Stimulated activated CD4-positive, alpha-beta T cell treated with anti-CD3 and anti-CD28 coated beads, Interleukin-2, amount 100 ng/mL, for 24 hours (primary cell): ENCODE measurements at regions not wholly inside any gene's neighbourhood (a gene's known extent, or its start where the extent isn't known, plus 50 kb on each side); places are given as distances from the start of the nearest gene placed in this dataset.
"Not testable (repeated sequence)": the region's sequence is repeated elsewhere in the genome, so short reads cannot be mapped to it uniquely, and the experiment has no call there.

Experiments used
- DNase-seq, 2 donors: peaks; one replicate each; pipeline ENCODE4 v3.0.0-alpha.2; 2020

DNA sequence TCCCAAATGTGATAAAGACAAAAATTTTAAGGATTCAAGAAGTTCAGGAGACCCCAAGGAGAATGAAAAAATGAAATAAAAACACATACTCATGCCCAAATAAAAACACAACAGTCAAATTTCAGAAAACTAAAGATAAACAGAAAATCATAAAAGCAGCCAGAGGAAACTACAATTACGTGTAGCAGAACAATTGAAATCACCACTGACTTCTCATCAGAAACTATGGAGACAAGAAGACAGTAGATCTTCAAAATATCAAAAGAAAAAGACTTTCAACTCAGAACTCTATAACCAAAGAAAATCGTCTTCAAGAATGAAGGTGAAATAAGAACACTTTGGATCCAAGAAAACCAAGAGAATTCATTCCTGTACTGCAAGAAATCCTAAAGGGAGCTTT, 54.9 kb downstream of the DIO3 start:
- DNase-seq, result no peak

DNA sequence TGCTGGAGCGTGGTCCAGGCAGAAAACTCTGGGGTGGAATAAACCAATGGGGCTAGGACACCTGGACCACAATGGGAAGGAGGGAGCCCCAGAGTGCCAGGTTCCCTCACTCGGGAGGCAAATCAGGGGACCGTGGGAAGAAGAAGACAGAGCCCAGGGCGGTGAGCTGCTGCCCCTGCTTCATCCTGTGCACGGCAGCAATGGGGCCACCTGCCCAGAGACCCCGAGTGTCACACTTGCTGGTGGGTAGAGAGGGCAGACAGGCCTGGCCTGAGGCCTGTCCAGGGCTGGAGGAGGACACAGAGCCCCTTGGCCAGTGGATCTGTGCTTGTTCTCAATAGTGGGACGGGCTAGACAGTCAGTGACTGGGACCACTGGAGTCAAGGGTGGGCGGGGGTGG, 58.2 kb downstream of the DIO3 start:
- no peak for DNase-seq

DNA sequence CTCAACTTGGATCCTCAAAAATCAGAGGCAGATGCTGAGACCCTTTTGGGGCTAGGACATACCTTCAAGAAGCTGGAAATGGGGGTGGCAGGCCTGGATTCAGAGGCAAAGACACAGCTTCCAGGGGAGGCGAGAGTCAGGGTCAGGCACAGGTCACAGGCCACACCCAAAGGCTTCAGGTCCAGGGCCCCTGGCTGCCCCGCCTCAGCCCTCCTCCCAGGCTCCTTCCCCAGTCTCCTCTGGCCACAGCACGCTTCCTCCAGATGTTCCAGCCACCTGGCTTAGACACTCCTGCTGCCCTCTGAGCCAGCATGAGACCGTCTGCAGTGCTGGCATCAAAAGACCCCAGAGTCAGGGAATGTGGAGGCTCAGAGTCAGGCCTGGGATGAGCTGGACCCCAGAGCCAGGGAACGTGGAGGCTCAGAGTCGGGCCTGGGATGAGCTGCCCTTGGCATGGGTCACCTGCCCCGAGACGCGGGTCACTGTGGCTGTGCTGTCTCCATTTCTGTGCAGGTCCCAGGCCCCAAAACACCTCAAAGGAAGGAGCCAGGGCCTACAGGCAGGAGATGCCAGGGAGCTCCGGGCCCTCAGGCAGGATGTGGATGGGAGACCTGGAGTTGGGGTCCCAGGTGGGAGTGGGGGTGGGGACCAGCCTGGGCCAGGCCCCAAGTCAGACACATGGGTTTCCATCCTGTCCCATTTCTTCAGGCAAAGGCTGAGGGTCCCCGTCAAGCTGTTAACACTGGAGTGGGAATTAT, 58.9 kb downstream of the DIO3 start:
- no peak for DNase-seq

DNA sequence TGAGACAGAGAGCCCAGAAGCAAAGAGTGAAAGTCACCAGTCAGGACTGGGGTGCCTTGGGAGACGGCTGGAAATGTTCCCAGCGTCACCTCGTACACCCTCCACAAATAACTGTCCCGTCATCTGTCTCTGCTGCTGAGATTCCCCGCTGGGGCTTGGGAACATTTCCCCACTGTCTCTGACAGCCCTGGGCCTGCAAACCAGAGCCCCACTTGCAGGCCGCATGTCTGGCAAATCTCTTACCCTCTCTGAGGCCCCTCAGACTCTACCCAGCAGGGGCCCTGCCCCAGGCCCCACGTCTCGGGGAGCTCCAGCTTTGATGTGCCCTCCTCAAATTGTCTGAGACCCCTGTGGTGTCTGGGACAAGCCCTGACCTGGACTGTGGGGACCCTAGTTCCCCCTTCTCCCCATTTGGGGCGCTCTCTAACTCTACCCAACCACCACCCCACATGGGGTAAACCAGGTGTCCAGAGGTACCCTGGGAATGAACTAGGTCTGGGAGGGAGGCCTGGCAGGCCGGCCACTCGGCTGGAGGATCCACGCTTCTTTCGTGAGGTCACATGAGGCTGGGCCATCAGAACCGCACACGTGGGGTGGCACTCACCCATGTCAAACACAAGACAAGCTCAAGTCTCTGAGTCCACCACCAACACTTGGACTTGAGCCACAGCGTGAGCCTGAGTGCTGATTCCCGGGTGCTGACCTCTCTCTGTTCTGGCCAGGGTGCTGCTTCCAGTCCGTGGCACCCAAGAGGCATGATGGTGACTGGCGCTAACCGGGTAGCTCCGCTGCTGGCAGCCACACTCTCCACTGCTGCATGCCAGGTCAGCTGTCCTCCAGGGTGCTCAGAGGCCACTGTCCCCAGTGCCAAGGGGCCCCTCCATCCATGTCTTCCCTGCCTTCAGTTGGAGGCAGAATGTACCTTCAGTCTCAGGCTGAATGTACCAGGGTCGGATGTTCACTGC, 59.8 kb downstream of the DIO3 start:
- no peak for DNase-seq

DNA sequence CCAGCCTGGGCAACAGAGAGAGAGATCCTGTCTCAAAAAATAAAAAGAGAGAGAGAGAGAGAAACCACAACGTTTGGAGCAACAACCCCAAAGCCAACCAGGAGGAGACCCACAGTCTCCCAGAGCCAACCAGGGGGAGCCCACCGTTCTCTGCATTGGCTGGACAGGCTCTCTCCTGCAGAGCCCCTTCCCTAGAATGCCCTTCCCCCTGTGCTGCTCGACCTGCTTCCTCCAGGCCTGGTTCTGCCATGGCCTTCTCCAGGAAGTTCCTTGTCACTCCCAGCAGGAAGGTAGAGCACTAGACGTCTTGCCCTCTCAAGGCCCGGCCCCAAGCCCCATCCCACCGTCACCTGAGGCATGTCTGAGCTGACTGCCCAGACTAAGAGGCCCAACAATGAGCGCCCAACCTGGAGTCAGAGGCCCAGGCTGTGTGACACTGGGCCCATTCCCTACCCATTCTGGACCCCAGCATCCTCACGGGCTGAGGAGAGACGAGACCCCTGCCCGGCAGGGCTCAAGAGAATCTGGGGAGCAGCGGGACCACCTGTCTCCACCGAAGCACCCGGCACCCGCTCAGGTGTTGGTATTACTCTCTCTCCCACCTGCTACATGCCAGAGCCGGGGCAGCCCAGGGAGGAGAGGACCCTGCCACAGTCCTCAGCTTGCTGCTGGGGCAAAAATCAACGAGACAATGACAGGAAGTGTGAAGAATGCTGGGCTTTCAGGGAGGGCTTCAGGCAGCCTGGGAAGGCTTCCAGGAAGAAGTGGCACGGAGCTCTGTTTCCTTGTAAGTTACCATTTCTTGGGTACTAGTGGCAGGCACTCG, 61.2 kb downstream of the DIO3 start:
- no peak for DNase-seq

DNA sequence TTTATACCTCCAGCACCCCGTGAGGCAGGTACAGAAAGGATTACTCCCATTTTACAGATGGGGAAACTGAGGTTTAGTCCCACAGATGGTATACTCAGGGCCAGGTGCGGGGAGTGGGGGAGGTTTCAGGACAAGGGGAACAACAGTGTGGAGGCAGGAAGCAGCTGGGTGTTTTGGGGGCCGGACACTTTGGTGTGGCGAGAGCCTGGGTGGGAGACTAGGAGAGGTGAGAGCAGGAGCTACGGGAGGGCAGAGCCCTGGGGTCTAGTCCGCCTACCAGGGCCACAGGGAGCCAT, 61.7 kb downstream of the DIO3 start:
- DNase-seq, result no peak

DNA sequence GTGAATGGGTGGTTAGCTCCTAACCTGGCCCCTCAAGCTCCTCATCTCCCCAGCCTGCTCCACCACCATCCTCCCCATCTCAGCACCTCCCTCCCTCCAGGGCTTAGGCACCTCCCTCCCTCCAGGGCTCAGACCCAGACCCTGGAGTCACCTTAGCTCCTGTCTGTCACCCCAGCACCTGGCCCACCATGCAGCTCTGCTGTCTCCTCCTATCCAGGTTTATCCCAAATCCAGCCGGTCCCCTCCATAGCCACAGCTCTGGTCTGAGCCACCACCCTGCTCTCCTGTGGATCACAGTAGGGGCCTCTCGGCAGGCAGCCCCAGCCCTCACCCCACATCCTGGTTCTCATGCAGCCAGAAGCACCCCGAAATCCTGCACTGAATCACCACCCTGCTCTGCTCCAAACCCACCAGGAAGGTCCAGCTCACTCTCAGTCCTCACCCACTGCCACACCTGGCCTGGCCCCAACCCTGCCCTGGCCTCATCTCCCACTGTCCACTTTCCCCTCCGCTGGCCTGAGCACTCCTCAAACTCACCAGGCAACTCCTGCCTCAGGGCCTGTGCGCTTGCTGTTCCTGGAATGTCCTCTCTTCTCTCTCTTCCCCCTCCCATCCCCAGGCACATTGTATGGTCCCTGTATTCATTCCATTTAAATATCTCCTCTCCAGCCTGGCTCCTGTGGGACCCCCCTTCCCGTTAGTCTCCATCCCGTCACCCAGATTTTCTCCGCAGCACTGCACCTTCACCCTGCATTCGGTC, 62.6 kb downstream of the DIO3 start:
- no peak for DNase-seq

DNA sequence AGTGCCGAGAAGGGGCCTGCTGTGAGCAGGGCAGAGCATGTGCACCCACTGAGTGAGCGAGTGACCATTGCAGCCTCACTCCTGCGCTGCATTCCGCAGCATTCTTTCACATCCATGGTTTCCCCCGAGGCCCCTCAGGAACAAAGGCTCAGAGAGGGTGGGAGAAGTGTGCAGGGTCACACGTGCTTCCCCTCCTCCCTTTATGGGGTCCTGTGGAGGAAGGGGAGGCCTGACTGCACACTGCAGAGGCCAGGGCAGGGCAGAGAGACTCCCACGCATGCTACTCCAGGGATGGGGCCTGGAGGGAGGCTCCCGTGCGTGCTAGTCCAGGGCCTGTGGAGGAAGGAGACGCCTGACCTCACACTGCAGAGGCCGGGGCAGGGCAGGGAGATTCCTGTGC, 63.2 kb downstream of the DIO3 start:
- no peak for DNase-seq

DNA sequence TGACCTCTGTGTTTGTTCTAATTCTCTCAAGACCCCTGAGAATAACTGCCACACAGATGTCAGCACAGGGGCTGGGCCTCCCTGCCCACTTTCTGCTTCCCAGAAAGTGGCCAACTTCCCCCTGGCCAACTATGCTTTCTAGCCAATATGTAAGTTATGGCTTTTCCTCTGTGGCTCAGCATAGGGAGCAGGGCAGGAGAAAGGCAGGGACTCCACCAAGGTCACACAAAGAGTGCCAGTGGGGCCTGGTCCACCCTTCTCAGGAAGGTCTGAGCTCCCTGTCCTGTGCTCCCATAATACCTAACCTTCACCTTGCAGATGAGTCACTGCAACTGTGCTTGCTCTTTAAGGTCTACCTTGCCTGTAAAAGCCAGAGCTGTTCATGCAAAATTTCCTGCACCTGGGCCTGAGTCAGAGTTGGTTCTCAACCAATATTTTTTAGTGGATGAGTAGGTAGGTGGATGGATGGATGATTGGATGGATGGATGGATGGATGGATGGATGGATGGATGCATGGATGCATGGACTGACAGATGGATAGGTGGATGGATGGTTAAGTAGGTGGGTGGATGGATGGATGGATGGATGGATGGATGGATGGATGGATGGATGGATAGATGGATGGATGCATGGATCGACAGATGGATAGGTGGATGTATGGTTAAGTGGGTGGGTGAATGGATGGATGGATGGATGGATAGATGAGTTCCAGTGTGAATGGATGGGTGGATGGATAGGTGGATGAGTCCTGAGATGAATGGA, 64.2 kb downstream of the DIO3 start:
- no peak for DNase-seq

DNA sequence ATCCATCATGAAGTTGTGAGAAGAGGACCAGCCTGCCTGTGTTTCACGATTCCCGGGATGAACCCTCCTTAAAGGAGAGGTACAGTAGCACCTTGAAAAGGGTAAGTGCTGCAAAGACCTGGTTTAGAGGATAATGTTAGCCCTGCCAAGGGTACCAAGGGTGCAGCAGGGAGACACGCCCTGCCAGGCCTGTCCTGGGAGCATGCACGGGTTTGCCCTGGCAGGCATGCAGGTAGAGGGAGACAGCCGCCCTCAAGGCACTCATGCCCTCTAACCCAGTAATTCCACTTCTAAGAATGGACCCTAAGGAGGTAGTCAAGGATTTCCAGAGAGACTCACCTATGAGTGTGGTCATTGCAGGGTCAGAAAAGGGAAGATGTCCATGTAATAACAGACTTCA, 65.0 kb downstream of the DIO3 start:
- no peak for DNase-seq

DNA sequence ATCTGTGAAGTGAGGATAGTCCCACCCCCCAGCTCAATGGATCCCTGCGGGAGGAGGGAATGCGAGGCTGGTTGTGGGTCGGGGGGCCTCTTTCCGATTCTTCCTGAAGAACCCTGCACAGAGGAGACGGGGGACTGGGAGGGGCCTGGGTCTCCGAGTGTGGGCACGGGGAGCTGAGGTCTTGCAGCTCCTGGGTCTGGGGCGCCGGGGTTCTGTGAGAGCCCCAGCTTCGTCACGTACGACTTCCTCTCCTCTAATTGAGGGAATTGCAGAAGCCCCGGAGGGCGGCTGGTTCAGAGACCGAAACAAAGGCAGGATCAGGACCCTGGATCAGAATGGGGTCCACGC, 66.6 kb downstream of the DIO3 start:
- DNase-seq, result no peak

DNA sequence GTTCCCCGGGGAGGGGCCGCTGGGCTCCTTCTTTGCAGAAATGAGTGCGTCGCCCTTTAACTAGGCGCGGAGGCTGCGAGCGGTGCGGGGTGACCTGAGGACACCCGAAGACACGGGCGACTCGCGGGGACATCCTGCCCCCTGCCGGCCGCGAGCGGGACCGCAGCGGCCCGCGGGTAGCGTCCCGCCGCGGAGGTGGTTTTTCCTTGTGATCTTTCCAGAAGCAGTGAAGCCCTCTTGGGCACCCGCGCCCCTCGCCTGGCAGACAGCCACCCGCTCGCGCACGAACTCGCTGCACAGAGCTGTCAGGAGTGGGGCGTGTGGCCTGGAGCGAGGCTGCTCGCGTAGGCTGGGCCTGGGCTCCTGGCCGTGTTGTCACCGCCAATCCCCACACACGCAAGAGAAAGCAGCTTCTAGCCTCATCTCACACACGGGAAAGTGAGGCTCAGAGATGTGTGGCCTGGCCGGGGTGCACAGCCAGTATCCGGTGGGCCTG, 67.2 kb downstream of the DIO3 start:
- peak; percentile 79 to 82 for DNase-seq

DNA sequence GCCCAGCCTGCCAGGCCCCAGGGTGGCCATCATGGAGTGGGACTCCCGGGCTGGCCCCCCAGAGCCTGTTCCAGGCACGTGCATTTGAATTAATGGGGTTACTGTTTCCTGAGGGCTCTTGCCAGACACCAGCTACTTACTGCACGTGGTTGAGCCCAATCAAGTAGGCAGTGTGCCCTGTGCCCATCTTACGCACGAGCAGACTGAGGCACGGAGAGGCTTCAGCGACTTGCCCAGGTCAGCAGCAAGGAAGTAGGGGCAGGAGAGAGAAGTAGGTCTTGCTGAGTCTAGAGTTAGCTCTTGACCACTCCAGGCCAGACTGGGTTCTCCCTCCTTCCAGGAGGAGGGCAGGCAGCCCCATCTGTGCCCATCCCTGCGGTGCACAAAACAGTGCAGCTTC, 67.7 kb downstream of the DIO3 start:
- DNase-seq, result no peak

DNA sequence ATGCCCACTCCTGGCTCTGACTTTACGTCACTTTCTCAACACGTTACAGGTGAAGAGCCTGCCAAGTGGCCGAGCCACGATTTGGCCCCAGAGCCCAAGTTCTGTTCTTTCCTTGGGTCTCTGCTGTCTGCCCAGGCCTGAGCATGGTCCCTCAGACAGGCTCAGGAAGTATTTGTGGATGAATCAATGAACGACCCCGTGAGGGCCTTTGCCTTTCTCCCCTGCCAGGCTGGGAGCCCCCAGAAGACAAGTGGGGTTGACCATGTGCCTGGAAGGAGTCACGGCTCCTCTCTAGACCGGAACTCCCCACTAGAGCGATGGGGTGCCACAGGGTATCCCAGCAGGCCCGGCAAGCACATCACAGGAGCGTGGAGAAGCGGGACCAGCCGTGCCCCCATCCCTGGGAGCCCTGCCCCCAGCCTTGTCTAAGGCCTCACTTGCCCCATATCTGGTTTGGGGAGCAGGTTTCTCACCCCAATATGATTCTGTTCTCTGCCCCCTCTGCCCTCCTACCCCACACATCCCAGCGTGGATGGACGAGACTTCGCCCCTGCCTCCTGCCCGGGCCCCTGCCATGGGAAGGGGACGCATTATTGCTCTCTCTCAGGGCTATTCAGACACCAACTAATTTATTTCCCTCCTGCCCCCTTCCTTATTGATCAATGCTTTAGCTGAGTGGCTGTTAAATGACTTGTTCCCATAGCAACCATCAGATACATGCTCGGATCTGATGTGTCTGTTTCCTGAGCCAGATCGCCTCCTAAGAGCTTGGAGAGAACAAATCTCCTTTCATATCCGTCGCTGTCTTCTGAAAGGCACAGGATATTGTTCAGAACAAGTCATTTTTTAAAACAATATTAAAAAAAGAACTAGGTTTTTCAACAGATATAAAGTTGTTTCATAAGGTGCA, 69.0 kb downstream of the DIO3 start:
- DNase-seq, result no peak

DNA sequence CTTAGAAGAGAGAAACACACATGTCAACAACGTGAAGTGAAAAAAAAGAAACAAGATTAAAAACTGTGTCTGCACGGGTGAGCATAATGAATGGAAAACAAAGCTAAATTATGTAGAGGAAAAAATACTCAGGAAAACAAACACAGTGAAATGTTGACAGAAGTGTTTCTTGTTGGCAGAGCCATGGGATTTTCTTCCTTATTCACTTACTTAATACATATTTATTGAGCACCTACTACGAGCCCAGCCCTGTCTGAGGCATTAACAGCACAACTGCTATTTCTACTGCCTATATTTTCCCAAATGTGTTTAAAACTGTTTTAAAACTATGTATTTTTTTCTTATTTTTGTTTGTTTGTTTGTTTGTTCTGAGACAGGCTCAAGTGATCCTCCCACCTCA, 69.9 kb downstream of the DIO3 start:
- no peak for DNase-seq

DNA sequence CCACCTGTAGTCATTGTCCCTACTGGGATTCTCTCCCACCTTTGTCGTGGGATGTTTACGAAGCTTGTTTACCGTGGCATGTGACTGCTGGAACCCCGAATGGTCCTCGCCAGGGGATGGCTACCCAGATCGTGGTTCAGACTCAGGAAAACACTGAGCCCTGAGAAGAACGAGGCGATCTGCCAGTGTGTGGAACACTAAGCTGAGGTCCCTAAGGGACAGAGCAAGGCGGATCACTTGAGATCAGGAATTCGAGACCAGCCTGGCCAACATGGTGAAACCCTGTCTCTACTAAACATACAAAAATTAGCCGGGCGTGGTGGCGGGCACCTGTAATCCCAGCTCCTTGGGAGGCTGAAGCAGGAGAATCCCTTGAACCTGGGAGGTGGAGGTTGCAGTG, 70.7 kb downstream of the DIO3 start:
- not testable (repeated sequence) for DNase-seq

DNA sequence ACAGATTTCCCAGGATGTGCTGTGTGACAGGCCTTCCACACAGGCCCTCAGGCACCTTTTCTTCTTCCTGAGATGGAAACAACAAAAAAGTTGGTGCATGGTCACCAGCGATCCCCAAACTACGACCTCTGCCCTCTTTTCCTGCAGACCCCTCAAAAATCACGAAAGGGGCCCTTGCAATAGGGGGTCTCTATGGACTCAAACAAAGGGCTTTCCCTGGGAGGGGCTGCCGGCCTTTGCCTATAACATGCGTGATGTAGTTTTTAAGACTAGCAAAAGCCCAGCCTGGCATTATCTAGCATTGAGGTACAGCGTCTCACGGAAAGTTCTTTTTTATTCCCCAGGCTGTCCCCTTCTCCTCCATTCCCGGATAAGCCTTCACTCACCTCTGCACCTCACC, 71.2 kb downstream of the DIO3 start:
- no peak for DNase-seq

DNA sequence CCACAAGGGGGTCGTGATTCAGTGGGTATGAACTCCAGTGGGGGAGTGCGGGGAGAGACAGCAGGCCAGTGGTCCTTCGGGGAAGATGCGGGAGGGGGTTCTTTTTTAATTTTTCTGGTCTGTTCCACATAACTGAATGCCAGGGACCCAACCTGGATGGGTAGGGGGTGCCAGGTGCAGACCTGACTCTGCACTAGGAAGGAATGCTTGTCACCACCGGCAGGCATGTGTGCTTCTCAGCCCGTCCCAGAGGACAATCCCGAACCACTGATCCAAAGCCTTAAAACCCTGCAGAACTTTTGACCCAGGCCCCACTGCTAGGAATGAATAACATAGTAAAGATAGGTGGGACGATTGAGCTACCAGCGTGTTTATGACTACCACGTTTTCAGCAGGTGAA, 72.0 kb downstream of the DIO3 start:
- DNase-seq, result no peak

DNA sequence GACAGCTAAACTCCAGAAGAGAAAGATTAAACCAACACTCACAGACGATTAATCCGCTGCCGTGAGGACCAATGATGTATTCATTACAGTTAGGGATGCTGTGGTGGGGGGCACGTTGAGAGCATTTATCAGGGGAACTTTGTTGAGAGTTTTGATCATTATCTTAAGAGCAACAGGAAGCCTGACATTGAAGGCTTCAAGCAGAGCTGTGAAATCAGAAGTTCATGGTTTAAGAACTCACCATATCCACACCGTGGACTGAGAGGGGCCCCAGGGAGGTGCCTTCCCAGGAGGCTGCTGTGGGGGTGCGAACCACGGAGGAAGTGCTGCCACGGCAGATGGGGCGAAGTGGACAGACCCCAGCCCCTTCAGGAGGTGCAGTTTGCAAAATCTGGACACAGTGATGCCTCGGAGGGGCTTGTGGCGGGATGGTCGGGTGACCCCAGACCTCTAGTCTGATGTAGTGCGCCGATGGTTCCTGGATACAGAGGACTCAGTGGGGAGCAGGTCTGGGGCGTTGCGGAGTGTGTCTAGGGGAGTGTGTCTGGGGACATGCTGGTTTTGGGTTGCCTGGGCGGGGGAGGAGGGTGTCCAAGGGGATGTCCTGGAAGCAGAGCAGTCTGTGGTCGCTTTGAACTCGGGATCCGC, 73.0 kb downstream of the DIO3 start:
- DNase-seq, result no peak
